CD4-positive, alpha-beta memory T cell (primary cell): ENCODE measurements at regions not wholly inside any gene's neighbourhood (a gene's known extent, or its start where the extent isn't known, plus 50 kb on each side); places are given as distances from the start of the nearest gene placed in this dataset.

ENCODE experiments used
- CTCF ChIA-PET: fragments of 350-600 bp; sonication (Branson Sonifier 250); formaldehyde crosslinking; loops from one replicate; lab custom pipeline; 2021; ENCODE audit warnings: inconsistent platforms; ENCODE audit not compliant: partially characterized antibody; lab: Charles Lee
- POLR2A ChIA-PET: fragments of 350-600 bp; sonication (Branson Sonifier 250); formaldehyde crosslinking; loops from one replicate; lab custom pipeline; 2021; ENCODE audit not compliant: partially characterized antibody; lab: Charles Lee
- DNase-seq, 5 donors: peaks; one replicate each; pipeline versions ENCODE4 v3.0.0 to v3.0.0-alpha.2; 2020 to 2022; ENCODE audit warnings: mixed read lengths in 1 of 5
- H3K27ac ChIP-seq: one replicate; pipeline ENCODE4 v1.7.0; 2013; ENCODE audit warnings: low read depth, low read length
- H3K27me3 ChIP-seq: 2 replicates; pipeline ENCODE4 v1.7.0; 2013; ENCODE audit warnings: mild to moderate bottlenecking, low read length, moderate library complexity; ENCODE audit not compliant: insufficient read depth
- H3K36me3 ChIP-seq: 2 replicates; pipeline ENCODE4 v1.7.0; 2013; ENCODE audit warnings: mild to moderate bottlenecking, low read length, moderate library complexity; ENCODE audit not compliant: insufficient read depth
- H3K4me1 ChIP-seq: 2 replicates; pipeline ENCODE4 v1.7.0; 2013; ENCODE audit warnings: mild to moderate bottlenecking, low read length, moderate library complexity; ENCODE audit not compliant: insufficient read depth
- H3K4me3 ChIP-seq, 2 donors: one replicate each; pipeline ENCODE4 v1.7.0; 2013; ENCODE audit warnings: low read length in 2 of 2, mild to moderate bottlenecking in 1 of 2
- H3K9me3 ChIP-seq, 2 donors: one replicate each; pipeline ENCODE4 v1.7.0; 2013; ENCODE audit warnings: low read length in 2 of 2, control low read depth in 1 of 2; ENCODE audit not compliant: control insufficient read depth in 1 of 2
- H3K27ac Mint-ChIP-seq, 7 donors: one replicate each; pipeline ENCODE4 v1.8.0; 2020 to 2021; ENCODE audit warnings: mixed read lengths in 7 of 7, mild to moderate bottlenecking in 6 of 7, inconsistent platforms in 3 of 7, moderate library complexity in 3 of 7
- H3K27me3 Mint-ChIP-seq, 2 donors: one replicate each; pipeline ENCODE4 v1.8.0; 2020 to 2021; ENCODE audit warnings: mixed read lengths in 2 of 2
- H3K36me3 Mint-ChIP-seq, 2 donors: one replicate each; pipeline ENCODE4 v1.8.0; 2020 to 2021; ENCODE audit warnings: mixed read lengths in 2 of 2, inconsistent platforms in 1 of 2, mild to moderate bottlenecking in 1 of 2
- H3K4me1 Mint-ChIP-seq, 4 donors: one replicate each; pipeline ENCODE4 v1.8.0; 2020 to 2021; ENCODE audit warnings: mixed read lengths in 4 of 4, mild to moderate bottlenecking in 1 of 4
- H3K4me3 Mint-ChIP-seq, 8 donors: one replicate each; pipeline ENCODE4 v1.8.0; 2020 to 2021; ENCODE audit warnings: mixed read lengths in 8 of 8, mild to moderate bottlenecking in 7 of 8, moderate library complexity in 6 of 8, inconsistent platforms in 3 of 8
- H3K9me3 Mint-ChIP-seq, 8 donors: one replicate each; pipeline ENCODE4 v1.8.0; 2020 to 2021; ENCODE audit warnings: mixed read lengths in 8 of 8, mild to moderate bottlenecking in 5 of 8, inconsistent platforms in 3 of 8, moderate library complexity in 1 of 8
- intact Hi-C: fragments of 100-400 bp; cut with micrococcal nuclease; formaldehyde crosslinking; loops from one replicate; pipeline ENCODE4 v1.15.1; 2023

DNA sequence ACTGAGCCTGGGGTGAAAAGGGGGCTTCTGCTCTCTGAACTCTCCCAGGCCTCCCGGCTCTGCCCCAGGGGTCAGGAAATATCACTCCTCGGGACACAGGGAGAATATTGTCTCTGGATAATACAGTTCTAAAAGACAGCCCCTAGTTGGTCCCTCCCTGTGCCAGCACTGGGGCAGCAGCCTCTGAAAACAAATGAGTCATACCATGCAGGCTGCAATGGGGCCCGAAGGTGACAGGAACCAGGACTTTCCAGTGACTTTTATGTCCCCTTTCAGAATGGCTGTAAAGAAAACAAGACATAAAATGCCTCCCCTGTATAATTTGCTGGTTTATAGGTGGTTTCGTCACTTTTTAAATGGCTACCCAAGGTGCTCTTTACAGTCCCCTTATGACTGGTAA is 360.0 kb downstream of the NPHP4 start:
- H3K27ac Mint-ChIP-seq: no peak overlapping the region

GRCh38 chr1:5628416-5628815 is 363.8 kb downstream of the NPHP4 start:
- no peak overlapping the region for H3K4me3 ChIP-seq
- H3K27ac Mint-ChIP-seq: no peak overlapping the region
- no peaks in the 10 kb centered on the region for H3K9me3 ChIP-seq
- H3K27me3 ChIP-seq: no peaks in the 10 kb centered on the region
- H3K4me3 Mint-ChIP-seq: no peak overlapping the region
- no peaks in the 10 kb centered on the region for H3K36me3 ChIP-seq
- DNase-seq: no peak
- POLR2A ChIA-PET: no interaction called here
- no peaks in the 10 kb centered on the region for H3K9me3 Mint-ChIP-seq
- intact Hi-C loops: no loop called here
- H3K4me1 ChIP-seq: no peaks in the 10 kb centered on the region
- peaks cover 2 to 12% of the 10 kb centered on the region in 2 donors for H3K27me3 Mint-ChIP-seq
- CTCF ChIA-PET: no interaction called here
- peaks cover 0 to 4% (median 0%) of the 10 kb centered on the region in 4 donors for H3K4me1 Mint-ChIP-seq
- no peak overlapping the region for H3K27ac ChIP-seq
- no peaks in the 10 kb centered on the region for H3K36me3 Mint-ChIP-seq

More for the DNA sequence above, 360.0 kb downstream of the NPHP4 start:
- Mint-ChIP-seq H3K27me3 (peaks cover 6 to 18% of the 10 kb centered on the region in 2 donors), H3K9me3 (peaks cover 0 to 8% (median 0%) of the 10 kb centered on the region in 8 donors), H3K4me1 (peaks cover 0 to 4% (median 0%) of the 10 kb centered on the region in 4 donors), H3K36me3 (no peaks in the 10 kb centered on the region), H3K4me3 (no peak overlapping the region)
- ChIA-PET POLR2A (no interaction called here), CTCF (no interaction called here)
- intact Hi-C loops: no loop called here
- Histone ChIP-seq H3K4me1 (no peaks in the 10 kb centered on the region), H3K9me3 (no peaks in the 10 kb centered on the region), H3K27me3 (no peaks in the 10 kb centered on the region), H3K4me3 (no peak overlapping the region), H3K36me3 (no peaks in the 10 kb centered on the region), H3K27ac (no peak overlapping the region)
- no peak for DNase-seq

DNA sequence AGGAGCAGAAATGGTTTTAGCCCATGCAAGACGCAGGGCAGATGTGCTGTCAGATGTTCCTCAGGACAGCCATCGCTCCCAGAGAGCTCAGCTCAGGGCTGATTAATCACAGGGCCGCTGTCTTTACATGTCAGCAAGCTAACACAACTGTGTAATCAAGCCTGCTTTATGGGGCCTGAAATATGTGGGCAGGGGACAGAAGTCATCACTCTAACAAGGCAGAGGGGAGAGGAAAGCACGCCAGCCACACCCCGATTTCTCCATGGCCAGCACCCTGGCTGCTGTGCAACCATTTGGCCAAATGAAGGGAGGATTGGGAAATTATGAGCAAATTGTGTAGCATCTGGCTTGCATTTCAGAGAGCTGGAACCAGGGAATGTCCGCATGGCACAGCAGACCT is 368.8 kb downstream of the NPHP4 start:
- intact Hi-C loops: no loop called here
- Mint-ChIP-seq H3K9me3 (peaks cover 0 to under 1% (median 0%) of the 10 kb centered on the region in 8 donors), H3K36me3 (no peaks in the 10 kb centered on the region), H3K27ac (no peak overlapping the region), H3K4me1 (no peaks in the 10 kb centered on the region), H3K4me3 (no peak overlapping the region), H3K27me3 (peaks cover 19 to 20% of the 10 kb centered on the region in 2 donors)
- H3K4me1 ChIP-seq: no peaks in the 10 kb centered on the region
- no peaks in the 10 kb centered on the region for H3K36me3 ChIP-seq
- ChIA-PET POLR2A (no interaction called here), CTCF (no interaction called here)
- no peaks in the 10 kb centered on the region for H3K27me3 ChIP-seq
- no peak overlapping the region for H3K4me3 ChIP-seq
- H3K27ac ChIP-seq: no peak overlapping the region
- no peak for DNase-seq
- H3K9me3 ChIP-seq: no peaks in the 10 kb centered on the region

GRCh38 chr1:5622412-5622811 is 369.8 kb downstream of the NPHP4 start:
- no peak overlapping the region for H3K4me3 ChIP-seq
- peaks cover 0 to 2% (median 0%) of the 10 kb centered on the region in 8 donors for H3K9me3 Mint-ChIP-seq
- DNase-seq: no peak
- no peaks in the 10 kb centered on the region for H3K4me1 Mint-ChIP-seq
- no peak overlapping the region for H3K27ac ChIP-seq
- no peaks in the 10 kb centered on the region for H3K27me3 ChIP-seq
- intact Hi-C loops: no loop called here
- no peaks in the 10 kb centered on the region for H3K4me1 ChIP-seq
- no peaks in the 10 kb centered on the region for H3K9me3 ChIP-seq
- ChIA-PET POLR2A (no interaction called here), CTCF (no interaction called here)
- H3K4me3 Mint-ChIP-seq: no peak overlapping the region
- peaks cover 19 to 24% of the 10 kb centered on the region in 2 donors for H3K27me3 Mint-ChIP-seq
- H3K27ac Mint-ChIP-seq: no peak overlapping the region
- H3K36me3 Mint-ChIP-seq: no peaks in the 10 kb centered on the region
- H3K36me3 ChIP-seq: no peaks in the 10 kb centered on the region

DNA sequence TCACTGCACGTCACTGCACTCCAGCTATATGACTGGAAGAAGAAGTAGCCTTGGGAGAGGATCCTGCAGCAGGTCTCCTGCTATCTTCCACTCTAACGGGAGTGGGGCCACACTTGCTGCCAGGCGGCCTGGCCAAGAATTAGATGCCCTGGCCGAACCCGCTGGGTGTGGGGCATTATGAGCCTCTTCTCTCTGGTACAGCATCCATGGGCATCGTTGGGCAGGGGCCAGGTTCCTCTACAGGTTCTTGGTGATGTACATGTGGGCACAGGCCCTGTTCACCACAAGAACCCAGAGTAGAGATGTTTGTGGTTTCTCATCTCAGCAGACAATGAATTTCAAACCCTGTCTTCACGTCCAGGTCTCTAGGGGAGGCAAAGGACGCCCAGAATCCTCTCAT is 370.5 kb downstream of the NPHP4 start:
- intact Hi-C loops: no loop called here
- H3K9me3 Mint-ChIP-seq: peaks cover 0 to 2% (median 0%) of the 10 kb centered on the region in 8 donors
- H3K27me3 Mint-ChIP-seq: peaks cover 25 to 30% of the 10 kb centered on the region in 2 donors
- POLR2A ChIA-PET: no interaction called here
- Histone ChIP-seq H3K4me1 (no peaks in the 10 kb centered on the region), H3K27ac (no peak overlapping the region), H3K36me3 (no peaks in the 10 kb centered on the region), H3K4me3 (no peak overlapping the region), H3K9me3 (no peaks in the 10 kb centered on the region), H3K27me3 (no peaks in the 10 kb centered on the region)
- no peak overlapping the region for H3K4me3 Mint-ChIP-seq
- CTCF ChIA-PET: interaction anchor here (1.0 kb wide), 1 partner anchor 124 kb away, joined by 3 read pairs; no protein-coding TSS in a partner anchor
- DNase-seq: no peak
- no peak overlapping the region for H3K27ac Mint-ChIP-seq
- H3K36me3 Mint-ChIP-seq: no peaks in the 10 kb centered on the region
- H3K4me1 Mint-ChIP-seq: no peaks in the 10 kb centered on the region

DNA sequence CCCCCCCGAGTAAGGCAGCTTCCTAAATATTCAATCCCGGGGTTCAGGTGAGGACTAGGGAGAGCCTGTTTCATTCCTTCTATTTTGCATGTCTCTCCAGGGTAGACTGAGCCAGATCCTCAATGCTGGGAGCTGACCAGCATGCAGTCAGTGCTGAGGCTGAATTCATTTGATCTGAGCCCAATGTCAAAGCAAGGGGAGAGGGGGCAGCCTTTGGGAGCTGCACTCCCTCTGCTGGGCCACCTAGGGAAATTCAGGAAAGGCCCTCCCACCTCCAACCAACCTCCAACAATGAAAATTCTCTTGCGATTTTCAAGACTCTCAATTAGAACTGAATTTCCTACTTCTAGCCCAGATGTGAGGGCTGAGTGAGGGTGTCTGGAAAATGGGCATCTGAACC is 371.2 kb downstream of the NPHP4 start:
- ChIA-PET POLR2A (interaction anchor here (0.6 kb wide), 1 partner anchor 46 kb away, joined by 4 read pairs; no protein-coding TSS in a partner anchor), CTCF (interaction anchor here (1.0 kb wide), 1 partner anchor 125 kb away, joined by 3 read pairs; no protein-coding TSS in a partner anchor)
- peaks cover 0 to 2% (median 0%) of the 10 kb centered on the region in 8 donors for H3K9me3 Mint-ChIP-seq
- Histone ChIP-seq H3K36me3 (no peaks in the 10 kb centered on the region), H3K9me3 (no peaks in the 10 kb centered on the region), H3K4me1 (no peaks in the 10 kb centered on the region), H3K27ac (no peak overlapping the region), H3K27me3 (no peaks in the 10 kb centered on the region), H3K4me3 (no peak overlapping the region)
- H3K27me3 Mint-ChIP-seq: peaks cover 25 to 33% of the 10 kb centered on the region in 2 donors
- DNase-seq: no peak
- no peak overlapping the region for H3K4me3 Mint-ChIP-seq
- intact Hi-C loops: no loop called here
- no peak overlapping the region for H3K27ac Mint-ChIP-seq
- no peaks in the 10 kb centered on the region for H3K36me3 Mint-ChIP-seq
- no peaks in the 10 kb centered on the region for H3K4me1 Mint-ChIP-seq

GRCh38 chr1:5620418-5620817 is 371.8 kb downstream of the NPHP4 start:
- no peaks in the 10 kb centered on the region for H3K4me1 ChIP-seq
- ChIA-PET CTCF (interaction anchor here (1.0 kb wide), 1 partner anchor 125 kb away, joined by 3 read pairs; no protein-coding TSS in a partner anchor), POLR2A (no interaction called here)
- H3K4me3 Mint-ChIP-seq: no peak overlapping the region
- H3K9me3 Mint-ChIP-seq: peaks cover 0 to 2% (median 0%) of the 10 kb centered on the region in 8 donors
- H3K4me3 ChIP-seq: no peak overlapping the region
- no peaks in the 10 kb centered on the region for H3K4me1 Mint-ChIP-seq
- H3K36me3 ChIP-seq: no peaks in the 10 kb centered on the region
- intact Hi-C loops: no loop called here
- no peaks in the 10 kb centered on the region for H3K27me3 ChIP-seq
- H3K9me3 ChIP-seq: no peaks in the 10 kb centered on the region
- H3K27me3 Mint-ChIP-seq: peaks cover 25 to 37% of the 10 kb centered on the region in 2 donors
- H3K27ac ChIP-seq: no peak overlapping the region
- H3K27ac Mint-ChIP-seq: no peak overlapping the region
- no peak for DNase-seq
- H3K36me3 Mint-ChIP-seq: no peaks in the 10 kb centered on the region
